ENCODE measurements at regions not wholly inside any gene's neighbourhood (a gene's known extent, or its start where the extent isn't known, plus 50 kb on each side); places are given as distances from the start of the nearest gene placed in this dataset.

DNA sequence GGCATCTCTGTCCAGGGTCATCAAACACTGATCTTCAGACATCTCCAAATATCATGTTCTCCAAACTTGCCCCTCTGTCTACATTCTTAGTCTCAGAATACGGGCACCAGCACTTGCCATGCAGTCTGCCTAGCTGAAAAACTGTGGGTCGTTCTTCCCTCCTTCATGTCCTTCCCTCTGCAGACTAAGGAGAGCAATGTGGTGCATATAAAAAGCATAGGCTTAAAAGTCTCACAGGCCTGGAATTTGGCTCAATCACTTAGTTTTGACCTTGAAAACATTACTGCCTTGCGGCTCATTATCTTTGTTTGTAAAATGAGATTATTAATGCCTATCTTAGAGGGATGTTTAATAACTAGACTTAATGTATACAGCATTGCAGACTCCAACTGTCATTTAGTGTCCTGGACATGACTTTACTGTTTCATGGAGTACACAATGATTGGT is 362.8 kb downstream of the NPR3 start:
- Histone ChIP-seq H3K4me1 (no peaks in the 10 kb centered on the region), H3K27ac (no peak overlapping the region), H3K9me3 (no peaks in the 10 kb centered on the region), H3K4me3 (no peak overlapping the region), H3K36me3 (no peaks in the 10 kb centered on the region), H3K27me3 (no peaks in the 10 kb centered on the region)
- 61% methylated on average over 3 of the region's 3 CpGs for WGBS
- TF ChIP-seq CTCF (IDR thresholded peaks at IDR 0.05) (no peak), EP300 (IDR thresholded peaks at IDR 0.05) (no peak), POLR2AphosphoS5 (IDR thresholded peaks at IDR 0.05) (no peak)
- DNase-seq (ENCODE audit: low spot score in 2 of 2) = no peak

DNA sequence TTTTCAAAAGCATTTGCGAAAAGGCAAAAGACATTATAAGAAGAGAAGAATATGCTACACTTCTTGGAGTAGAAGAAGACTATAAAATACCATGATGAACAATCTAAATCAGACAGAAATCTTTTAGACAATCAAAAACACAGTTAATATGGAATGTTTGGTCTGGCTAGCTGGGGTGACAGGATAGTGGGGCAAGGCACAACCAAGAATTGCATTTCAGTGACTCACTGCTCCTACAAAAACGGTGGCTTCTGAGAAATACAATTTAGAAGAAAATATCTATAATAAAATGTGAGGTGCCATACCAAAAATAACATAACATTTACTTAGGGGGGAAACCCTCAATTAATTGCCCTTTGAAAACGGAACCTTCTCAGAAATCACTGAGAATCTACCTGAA is 363.4 kb downstream of the NPR3 start:
- 77% methylated on average over 3 of the region's 3 CpGs for WGBS
- Histone ChIP-seq H3K27ac (no peak overlapping the region), H3K4me1 (no peaks in the 10 kb centered on the region), H3K4me3 (no peak overlapping the region), H3K36me3 (no peaks in the 10 kb centered on the region), H3K9me3 (no peaks in the 10 kb centered on the region), H3K27me3 (no peaks in the 10 kb centered on the region)
- TF ChIP-seq EP300 (IDR thresholded peaks at IDR 0.05) = no peak
- DNase-seq (ENCODE audit: low spot score in 2 of 2) = no peak

DNA sequence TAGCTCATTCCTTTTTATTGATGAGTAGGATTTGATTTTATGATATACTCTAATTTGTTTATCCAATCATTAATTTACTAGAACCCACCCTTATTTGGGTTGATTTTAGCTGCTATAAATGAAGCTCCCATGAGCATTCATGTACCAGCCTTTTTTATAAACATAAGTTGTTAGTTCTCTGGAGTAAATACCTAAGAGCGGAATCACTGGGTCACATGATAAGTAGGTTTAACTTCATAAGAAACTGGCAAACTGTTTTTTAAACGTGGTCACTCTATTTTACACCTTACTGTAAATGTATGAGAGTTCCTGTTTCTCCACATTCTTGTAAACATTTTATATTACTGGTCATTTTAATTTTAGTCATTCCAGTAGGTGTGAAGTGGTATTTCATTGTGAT is 364.6 kb downstream of the NPR3 start:
- Histone ChIP-seq H3K27ac (no peak overlapping the region), H3K4me3 (no peak overlapping the region), H3K27me3 (no peaks in the 10 kb centered on the region), H3K36me3 (no peaks in the 10 kb centered on the region), H3K9me3 (no peaks in the 10 kb centered on the region), H3K4me1 (no peaks in the 10 kb centered on the region)
- WGBS = 72% methylated on average over 2 of the region's 2 CpGs
- TF ChIP-seq POLR2AphosphoS5 (IDR thresholded peaks at IDR 0.05) (no peak), POLR2A (IDR thresholded peaks at IDR 0.05) (no peak), EP300 (IDR thresholded peaks at IDR 0.05) (no peak), CTCF (IDR thresholded peaks at IDR 0.05) (no peak)
- no peak for DNase-seq (ENCODE audit: low spot score in 2 of 2)

- no peaks in the 10 kb centered on the region for H3K27me3 ChIP-seq
- no peak overlapping the region for H3K27ac ChIP-seq
- no peaks in the 10 kb centered on the region for H3K4me1 ChIP-seq
- TF ChIP-seq CTCF (IDR thresholded peaks at IDR 0.05) = no peak
- no peaks in the 10 kb centered on the region for H3K9me3 ChIP-seq
- H3K36me3 ChIP-seq = no peaks in the 10 kb centered on the region
- DNase-seq (ENCODE audit: low spot score in 2 of 2) = no peak
- no peak overlapping the region for H3K4me3 ChIP-seq
Observed at GRCh38 chr5:33079548-33079947, 361.2 kb upstream of the TARS1 start.

GRCh38 chr5:33080287-33080686 is 360.5 kb upstream of the TARS1 start:
- no peak for TF ChIP-seq POLR2AphosphoS5 (IDR thresholded peaks at IDR 0.05)
- TF ChIP-seq EP300 (IDR thresholded peaks at IDR 0.05) = no peak
- TF ChIP-seq CTCF (IDR thresholded peaks at IDR 0.05) = no peak
- no peak for TF ChIP-seq POLR2A (IDR thresholded peaks at IDR 0.05)
- DNase-seq (ENCODE audit: low spot score in 2 of 2) = no peak
- 81% methylated on average over 4 of the region's 4 CpGs for WGBS

GRCh38 chr5:33088176-33088575 is 352.6 kb upstream of the TARS1 start:
- no peak overlapping the region for H3K4me3 ChIP-seq
- TF ChIP-seq CTCF (IDR thresholded peaks at IDR 0.05) (no peak), EP300 (IDR thresholded peaks at IDR 0.05) (no peak), POLR2AphosphoS5 (IDR thresholded peaks at IDR 0.05) (no peak), POLR2A (IDR thresholded peaks at IDR 0.05) (no peak)
- DNase-seq (ENCODE audit: low spot score in 2 of 2) = no peak
- H3K36me3 ChIP-seq = no peaks in the 10 kb centered on the region
- no peaks in the 10 kb centered on the region for H3K9me3 ChIP-seq
- H3K4me1 ChIP-seq = no peaks in the 10 kb centered on the region
- H3K27ac ChIP-seq = no peak overlapping the region
- WGBS = 46% methylated on average over 2 of the region's 2 CpGs
- H3K27me3 ChIP-seq = no peaks in the 10 kb centered on the region

More at GRCh38 chr5:33080287-33080686, 360.5 kb upstream of the TARS1 start:
- Histone ChIP-seq H3K27me3 (no peaks in the 10 kb centered on the region), H3K27ac (no peak overlapping the region), H3K4me1 (no peaks in the 10 kb centered on the region), H3K9me3 (no peaks in the 10 kb centered on the region), H3K4me3 (no peak overlapping the region), H3K36me3 (no peaks in the 10 kb centered on the region)

Measured in suprapubic skin (tissue), 4 donors.